ENCODE measurements at regions not wholly inside any gene's neighbourhood (a gene's known extent, or its start where the extent isn't known, plus 50 kb on each side); places are given as distances from the start of the nearest gene placed in this dataset.

- TF ChIP-seq FOXP2 (optimal IDR thresholded peaks at IDR 0.05; ENCODE audit: borderline replicate concordance, extremely low read depth, extremely low read length, insufficient read depth) (no peak), TAF1 (IDR thresholded peaks at IDR 0.05; ENCODE audit: borderline replicate concordance, insufficient read depth, low read length) (no peak), SIN3A (IDR thresholded peaks at IDR 0.05; ENCODE audit: borderline replicate concordance, insufficient read depth, low read length) (no peak), POLR2AphosphoS5 (IDR thresholded peaks at IDR 0.05; ENCODE audit: low read depth, low read length) (no peak), REST (IDR thresholded peaks at IDR 0.05; ENCODE audit: insufficient read depth in 1 of 2, low read depth in 2 of 2, low read length in 2 of 2) (no peak)
Observed at GRCh38 chr1:29628190-29628589, 391.9 kb downstream of the PTPRU start.

DNA sequence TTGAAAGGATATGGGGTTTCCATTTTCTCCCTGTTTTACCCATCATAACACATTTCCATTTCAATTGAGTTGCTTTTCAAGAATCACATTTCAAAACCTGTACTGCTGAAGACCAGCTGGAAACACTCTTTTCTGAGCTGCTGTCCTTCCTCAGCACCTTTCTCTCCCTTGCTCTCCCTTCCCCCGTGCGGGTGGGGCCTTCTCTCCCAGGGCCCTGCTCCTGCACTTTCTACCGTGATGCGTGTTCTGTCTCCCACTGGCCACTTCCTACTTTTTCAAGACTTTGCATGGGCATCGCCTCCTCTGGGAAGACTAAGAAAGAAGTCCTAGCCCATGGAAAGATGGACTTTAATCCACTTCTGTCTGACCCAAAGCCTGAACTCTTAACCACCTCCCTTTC, 390.4 kb downstream of the PTPRU start:
- TF ChIP-seq POLR2AphosphoS5 (IDR thresholded peaks at IDR 0.05; ENCODE audit: low read depth, low read length) (no peak), TAF1 (IDR thresholded peaks at IDR 0.05; ENCODE audit: borderline replicate concordance, insufficient read depth, low read length) (no peak), SIN3A (IDR thresholded peaks at IDR 0.05; ENCODE audit: borderline replicate concordance, insufficient read depth, low read length) (no peak), FOXP2 (optimal IDR thresholded peaks at IDR 0.05; ENCODE audit: borderline replicate concordance, extremely low read depth, extremely low read length, insufficient read depth) (no peak), REST (IDR thresholded peaks at IDR 0.05; ENCODE audit: insufficient read depth in 1 of 2, low read depth in 2 of 2, low read length in 2 of 2) (no peak)

GRCh38 chr1:29626066-29626465, 389.7 kb downstream of the PTPRU start:
- TF ChIP-seq REST (IDR thresholded peaks at IDR 0.05; ENCODE audit: insufficient read depth in 1 of 2, low read depth in 2 of 2, low read length in 2 of 2) (no peak), SIN3A (IDR thresholded peaks at IDR 0.05; ENCODE audit: borderline replicate concordance, insufficient read depth, low read length) (no peak), TAF1 (IDR thresholded peaks at IDR 0.05; ENCODE audit: borderline replicate concordance, insufficient read depth, low read length) (no peak), POLR2AphosphoS5 (IDR thresholded peaks at IDR 0.05; ENCODE audit: low read depth, low read length) (no peak), FOXP2 (optimal IDR thresholded peaks at IDR 0.05; ENCODE audit: borderline replicate concordance, extremely low read depth, extremely low read length, insufficient read depth) (no peak)

- TF ChIP-seq SIN3A (IDR thresholded peaks at IDR 0.05; ENCODE audit: borderline replicate concordance, insufficient read depth, low read length) (no peak), TAF1 (IDR thresholded peaks at IDR 0.05; ENCODE audit: borderline replicate concordance, insufficient read depth, low read length) (no peak), POLR2AphosphoS5 (IDR thresholded peaks at IDR 0.05; ENCODE audit: low read depth, low read length) (no peak), FOXP2 (optimal IDR thresholded peaks at IDR 0.05; ENCODE audit: borderline replicate concordance, extremely low read depth, extremely low read length, insufficient read depth) (no peak), REST (IDR thresholded peaks at IDR 0.05; ENCODE audit: insufficient read depth in 1 of 2, low read depth in 2 of 2, low read length in 2 of 2) (no peak)
Observed at GRCh38 chr1:29625084-29625420, 388.7 kb downstream of the PTPRU start.

All from PFSK-1 (cell line).